PC-3 (cell line): ENCODE measurements at regions not wholly inside any gene's neighbourhood (a gene's known extent, or its start where the extent isn't known, plus 50 kb on each side); places are given as distances from the start of the nearest gene placed in this dataset.

Experiments
- CTCF ChIP-seq: fragments of 300-600 bp; sonication (generic); conservative IDR thresholded peaks from 2 replicates; pipeline ENCODE4 v1.5.1; 2017; ENCODE audit warnings: antibody characterized with exemption, low read depth, mild to moderate bottlenecking, low read length
- EZH2 ChIP-seq: fragments of 300-600 bp; sonication (generic); IDR thresholded peaks from one replicate; pipeline ENCODE4 v1.6.1; 2017; ENCODE audit warnings: antibody characterized with exemption, mild to moderate bottlenecking, low read length; ENCODE audit not compliant: unreplicated experiment
- EZH2phosphoT487 ChIP-seq: fragments of 300-600 bp; sonication (generic); IDR thresholded peaks from 2 replicates; pipeline ENCODE4 v1.6.1; 2018; ENCODE audit warnings: mild to moderate bottlenecking, antibody characterized with exemption, low read length, borderline replicate concordance

DNA sequence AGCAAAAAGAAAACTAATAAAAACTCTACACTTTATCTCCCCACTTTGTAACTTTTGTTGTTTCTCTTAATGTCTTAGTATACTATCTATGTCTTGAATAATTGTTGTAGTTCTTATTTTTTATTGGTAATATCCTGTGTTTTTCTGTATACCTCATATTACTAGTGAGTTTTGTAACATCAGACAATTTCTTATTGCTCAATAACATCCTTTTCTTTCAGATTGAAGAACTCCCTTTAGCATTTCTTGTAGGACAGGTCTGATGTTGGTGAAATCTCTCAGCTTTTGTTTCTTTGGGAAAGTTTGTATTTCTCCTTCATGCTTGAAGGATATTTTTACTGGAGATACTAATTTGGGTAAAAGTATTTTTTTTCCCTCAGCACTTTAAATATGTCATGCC lies 79.8 kb upstream of the LRRC8B start:
- TF ChIP-seq CTCF (no peak), EZH2 (no peak), EZH2phosphoT487 (no peak)
